ENCODE measurements at regions not wholly inside any gene's neighbourhood (a gene's known extent, or its start where the extent isn't known, plus 50 kb on each side); places are given as distances from the start of the nearest gene placed in this dataset.

- H3K27ac Mint-ChIP-seq = no peak overlapping the region
- no peak overlapping the region for H3K56ac ChIP-seq (ENCODE audit: insufficient read length, low read depth, low read length)
- H3K4ac ChIP-seq (ENCODE audit: low read depth, low read length) = no peak overlapping the region
- no peak overlapping the region for H4K91ac ChIP-seq (ENCODE audit: insufficient read length, low read depth, low read length)
- H3K23me2 ChIP-seq (ENCODE audit: insufficient read length, low read depth, low read length, poor library complexity, severe bottlenecking) = no peaks in the 10 kb centered on the region
- no peaks in the 10 kb centered on the region for H3K9me3 ChIP-seq (ENCODE audit: control insufficient read depth, low read depth, low read length)
- no peak overlapping the region for H3K23ac ChIP-seq (ENCODE audit: insufficient read length, low read depth, low read length)
- no peak for DNase-seq
- H4K20me1 ChIP-seq (ENCODE audit: control insufficient read depth, insufficient read depth, insufficient read length) = no peaks in the 10 kb centered on the region
- TF ChIP-seq CTCF (conservative IDR thresholded peaks at IDR 0.05) = no peak
- no peaks in the 10 kb centered on the region for H3K4me1 ChIP-seq (ENCODE audit: insufficient read depth, low read length)
- H2AK5ac ChIP-seq (ENCODE audit: insufficient read length, low read length) = no peak overlapping the region
- H2AFZ ChIP-seq (ENCODE audit: low read length) = no peak overlapping the region
- no peak overlapping the region for H3K4me3 Mint-ChIP-seq
- no peak overlapping the region for H3K4me2 ChIP-seq (ENCODE audit: insufficient read depth, insufficient read length, low read length)
- no peak overlapping the region for H2BK5ac ChIP-seq (ENCODE audit: insufficient read length, low read length)
- H2BK12ac ChIP-seq (ENCODE audit: insufficient read length, low read depth, low read length) = no peak overlapping the region
- H3K4me1 Mint-ChIP-seq = no peaks in the 10 kb centered on the region
- no peaks in the 10 kb centered on the region for H3K79me1 ChIP-seq (ENCODE audit: insufficient read depth, low read depth, low read length, poor library complexity, severe bottlenecking)
- no peak overlapping the region for H3K9ac ChIP-seq (ENCODE audit: extremely low read depth, insufficient read length, low read length)
- no peaks in the 10 kb centered on the region for H3K27me3 ChIP-seq (ENCODE audit: insufficient read depth, low read length)
- WGBS (ENCODE audit: extremely low coverage, insufficient read length, low lambda C conversion rate) = no CpG with 5 or more reads among the region's 3 CpGs
- no peak overlapping the region for H4K8ac ChIP-seq (replicated peaks; ENCODE audit: insufficient read length, low read depth, low read length)
- H3K9me3 Mint-ChIP-seq = no peaks in the 10 kb centered on the region; a peak in 1 of 5 replicates
- H2BK15ac ChIP-seq (ENCODE audit: low read depth, low read length) = no peak overlapping the region
- H4K5ac ChIP-seq (ENCODE audit: insufficient read length, low read depth, low read length) = no peak overlapping the region
- H3K27ac ChIP-seq (ENCODE audit: insufficient read length, low read depth, low read length) = no peak overlapping the region
- no peak overlapping the region for H2BK20ac ChIP-seq (ENCODE audit: low read depth, low read length, poor library complexity, severe bottlenecking)
- no peaks in the 10 kb centered on the region for H3K79me2 ChIP-seq (ENCODE audit: insufficient read depth, low read length)
- no peak overlapping the region for H3K14ac ChIP-seq (ENCODE audit: insufficient read depth, low read length)
- no peaks in the 10 kb centered on the region; the same call in 1 of the 2 replicates for H3K27me3 Mint-ChIP-seq (ENCODE audit: low read depth)
- H3K36me3 Mint-ChIP-seq (ENCODE audit: insufficient read depth in 1 of 3, low read depth in 3 of 3) = no peaks in the 10 kb centered on the region
- no peak overlapping the region for H3T11ph ChIP-seq (ENCODE audit: low read length)
- H3K18ac ChIP-seq (ENCODE audit: insufficient read length, low read depth, low read length) = no peak overlapping the region
- no peak overlapping the region for H2BK120ac ChIP-seq (ENCODE audit: low read depth, low read length, poor library complexity, severe bottlenecking)
These were observed 126.9 kb upstream of the ATP1A1 start for GRCh38 chr1:116246174-116246573.
